SK-N-SH treated with all-trans-retinoic acid at 6 μM for 48 hours (cell line): ENCODE measurements at regions not wholly inside any gene's neighbourhood (a gene's known extent, or its start where the extent isn't known, plus 50 kb on each side); places are given as distances from the start of the nearest gene placed in this dataset.

Experiments
- CREB5 ChIP-seq: fragments of 250-450 bp; sonication (Bioruptor Pico); IDR thresholded peaks from 2 replicates; pipeline ENCODE4 v1.5.1; 2020; ENCODE audit warnings: low read depth, mild to moderate bottlenecking, moderate library complexity
- CSDC2 ChIP-seq: fragments of 250-450 bp; sonication (Bioruptor Pico); IDR thresholded peaks from 2 replicates; pipeline ENCODE4 v1.5.0; 2020; ENCODE audit warnings: mild to moderate bottlenecking, moderate library complexity
- CSRNP3 ChIP-seq: fragments of 250-450 bp; sonication (Bioruptor Pico); IDR thresholded peaks from 2 replicates; pipeline ENCODE4 v1.5.1; 2021; ENCODE audit warnings: mild to moderate bottlenecking, moderate library complexity
- PATZ1 ChIP-seq: fragments of 250-450 bp; sonication (Bioruptor Pico); IDR thresholded peaks from 2 replicates; pipeline ENCODE4 v1.8.0; 2020; ENCODE audit warnings: mild to moderate bottlenecking, moderate library complexity, borderline replicate concordance
- PPARA ChIP-seq: fragments of 250-450 bp; sonication (Bioruptor Pico); IDR thresholded peaks from 2 replicates; pipeline ENCODE4 v1.5.0; 2020; ENCODE audit warnings: mild to moderate bottlenecking, borderline replicate concordance
- RARB ChIP-seq: fragments of 250-450 bp; sonication (Bioruptor Pico); IDR thresholded peaks from 2 replicates; pipeline ENCODE4 v1.8.0; 2021; ENCODE audit warnings: mild to moderate bottlenecking, moderate library complexity
- SNAI2 ChIP-seq: fragments of 250-450 bp; sonication (Bioruptor Pico); IDR thresholded peaks from 2 replicates; pipeline ENCODE4 v1.5.0; 2020; ENCODE audit warnings: mild to moderate bottlenecking, moderate library complexity
- TOX ChIP-seq: fragments of 250-450 bp; sonication (Bioruptor Pico); IDR thresholded peaks from 2 replicates; pipeline ENCODE4 v1.8.0; 2021; ENCODE audit warnings: mild to moderate bottlenecking, moderate library complexity, borderline replicate concordance
- ZFP30 ChIP-seq: fragments of 450-650 bp; formaldehyde crosslinking; IDR thresholded peaks from 2 replicates; pipeline ENCODE4 v1.5.0; 2022; ENCODE audit warnings: mild to moderate bottlenecking, moderate library complexity
- ZNF70 ChIP-seq: fragments of 450-650 bp; formaldehyde crosslinking; IDR thresholded peaks from 2 replicates; pipeline ENCODE4 v1.5.0; 2020; ENCODE audit warnings: mild to moderate bottlenecking, moderate library complexity
- ZNF8 ChIP-seq: fragments of 450-650 bp; formaldehyde crosslinking; IDR thresholded peaks from 2 replicates; pipeline ENCODE4 v1.5.0; 2020; ENCODE audit warnings: mild to moderate bottlenecking, moderate library complexity

- no peak for TF ChIP-seq CSRNP3 (CRISPR knock-in tag)
- no peak for TF ChIP-seq RARB
- no peak for TF ChIP-seq PATZ1 (CRISPR knock-in tag)
- no peak for TF ChIP-seq ZNF70 (CRISPR knock-in tag)
- TF ChIP-seq TOX (CRISPR knock-in tag), result no peak
- no peak for TF ChIP-seq CSDC2 (CRISPR knock-in tag)
- TF ChIP-seq PPARA (CRISPR knock-in tag), result no peak
- TF ChIP-seq CREB5 (CRISPR knock-in tag), result no peak
- TF ChIP-seq SNAI2 (CRISPR knock-in tag), result no peak
- no peak for TF ChIP-seq ZNF8 (CRISPR knock-in tag)
- no peak for TF ChIP-seq ZFP30 (CRISPR knock-in tag)
These were observed 957.6 kb upstream of the SOX9 start for GRCh38 chr17:71163121-71163812.
